Stimulated activated CD4-positive, alpha-beta T cell treated with anti-CD3 and anti-CD28 coated beads, Interleukin-12 subunit alpha, Interleukin-12 subunit beta, amount 100 ng/mL, for 48 hours (primary cell): ENCODE measurements at regions not wholly inside any gene's neighbourhood (a gene's known extent, or its start where the extent isn't known, plus 50 kb on each side); places are given as distances from the start of the nearest gene placed in this dataset.

Experiments
- DNase-seq, 3 donors: peaks; one replicate each; pipeline ENCODE4 v3.0.0-alpha.2; 2020; ENCODE audit warnings: low read depth in 2 of 3, low spot score in 1 of 3

- no peak for DNase-seq
Observed at GRCh38 chr11:80826808-80827207, 1386.0 kb upstream of the TENM4 start.

GRCh38 chr11:80822308-80822707 is 1381.5 kb upstream of the TENM4 start:
- no peak for DNase-seq

GRCh38 chr11:80819271-80819670 is 1378.4 kb upstream of the TENM4 start:
- DNase-seq, result no peak

- no peak for DNase-seq
Observed at GRCh38 chr11:80816966-80817365, 1376.1 kb upstream of the TENM4 start.

- DNase-seq, result no peak
Observed at GRCh38 chr11:80816454-80816847, 1375.6 kb upstream of the TENM4 start.

- DNase-seq, result no peak
Observed at GRCh38 chr11:80815752-80816453, 1375.1 kb upstream of the TENM4 start.

GRCh38 chr11:80814813-80815212 is 1374.0 kb upstream of the TENM4 start:
- DNase-seq, result no peak

GRCh38 chr11:80810695-80811094 is 1369.9 kb upstream of the TENM4 start:
- no peak for DNase-seq

- no peak for DNase-seq
Observed at GRCh38 chr11:80798174-80798573, 1357.3 kb upstream of the TENM4 start.

GRCh38 chr11:80783561-80783960 is 1342.7 kb upstream of the TENM4 start:
- no peak for DNase-seq

GRCh38 chr11:80782135-80782885 is 1341.5 kb upstream of the TENM4 start:
- no peak for DNase-seq

- no peak for DNase-seq
Observed at GRCh38 chr11:80779905-80780605, 1339.2 kb upstream of the TENM4 start.

GRCh38 chr11:80778941-80779340 is 1338.1 kb upstream of the TENM4 start:
- no peak for DNase-seq

GRCh38 chr11:80778432-80778831 is 1337.6 kb upstream of the TENM4 start:
- DNase-seq, result no peak

- DNase-seq, result no peak
Observed at GRCh38 chr11:80773919-80774318, 1333.1 kb upstream of the TENM4 start.

- no peak for DNase-seq
Observed at GRCh38 chr11:80771017-80771416, 1330.2 kb upstream of the TENM4 start.

GRCh38 chr11:80758787-80759186 is 1318.0 kb upstream of the TENM4 start:
- no peak for DNase-seq

GRCh38 chr11:80748207-80748925 is 1307.5 kb upstream of the TENM4 start:
- DNase-seq, result no peak

- DNase-seq, result no peak
Observed at GRCh38 chr11:80746300-80746699, 1305.5 kb upstream of the TENM4 start.

GRCh38 chr11:80745416-80745815 is 1304.6 kb upstream of the TENM4 start:
- no peak for DNase-seq

GRCh38 chr11:80733790-80734189 is 1293.0 kb upstream of the TENM4 start:
- no peak for DNase-seq
